WERI-Rb-1 (cell line): ENCODE measurements at regions not wholly inside any gene's neighbourhood (a gene's known extent, or its start where the extent isn't known, plus 50 kb on each side); places are given as distances from the start of the nearest gene placed in this dataset.
"Not testable (repeated sequence)": the region's sequence is repeated elsewhere in the genome, so short reads cannot be mapped to it uniquely, and the experiment has no call there.

Experiments used
- DNase-seq: peaks from one replicate; pipeline ENCODE4 v3.0.0-alpha.2; 2020
- H3K27ac ChIP-seq: fragments of 250-450 bp; sonication (Bioruptor Pico); 2 replicates; pipeline ENCODE4 v1.5.1; 2020; ENCODE audit warnings: mild to moderate bottlenecking, moderate library complexity
- H3K27me3 ChIP-seq: fragments of 250-450 bp; sonication (Bioruptor Pico); 2 replicates; pipeline ENCODE4 v1.5.1; 2021; ENCODE audit warnings: mild to moderate bottlenecking, low read depth, moderate library complexity; ENCODE audit not compliant: insufficient read depth, severe bottlenecking
- H3K36me3 ChIP-seq: fragments of 250-450 bp; sonication (Bioruptor Pico); 2 replicates; pipeline ENCODE4 v1.5.1; 2020; ENCODE audit warnings: mild to moderate bottlenecking, moderate library complexity
- H3K4me3 ChIP-seq: 2 replicates; pipeline ENCODE4 v1.5.1; 2011; ENCODE audit warnings: low read depth, mild to moderate bottlenecking, control low read depth, low read length
- H3K9me3 ChIP-seq: fragments of 250-450 bp; sonication (Bioruptor Pico); 2 replicates; pipeline ENCODE4 v1.5.1; 2021; ENCODE audit warnings: mild to moderate bottlenecking, moderate library complexity; ENCODE audit not compliant: severe bottlenecking
- TF ChIP-seq, protein P1 (sequence below): IDR thresholded peaks from 2 replicates; pipeline ENCODE4 v1.5.1; 2011; ENCODE audit warnings: low read depth, mild to moderate bottlenecking, control low read depth, inconsistent platforms, low read length

DNA sequence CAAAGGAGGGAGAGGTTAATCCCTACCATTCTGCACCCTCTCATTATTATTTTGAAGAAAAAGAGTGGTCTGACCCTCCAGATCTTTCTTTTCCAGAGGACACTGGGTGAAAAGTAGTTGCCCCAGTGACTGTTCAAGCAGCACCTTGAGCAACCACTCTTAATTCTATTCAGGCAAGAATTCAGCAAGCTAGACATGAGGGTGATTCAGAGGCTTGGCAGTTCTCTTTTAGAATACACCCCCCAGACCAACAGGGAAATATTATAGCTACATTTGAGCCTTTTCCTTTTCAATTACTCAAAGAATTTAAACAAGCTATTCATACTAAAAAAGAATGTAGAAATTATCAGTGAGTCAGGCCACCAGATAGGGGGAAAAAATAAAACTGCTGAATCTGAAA, 178.3 kb downstream of the MRPS30 start:
- H3K36me3 ChIP-seq: no peaks in the 10 kb centered on the region
- H3K4me3 ChIP-seq: no peak overlapping the region
- no peak for DNase-seq
- H3K27ac ChIP-seq: no peak overlapping the region
- no peaks in the 10 kb centered on the region for H3K27me3 ChIP-seq
- peaks cover 6% of the 10 kb centered on the region for H3K9me3 ChIP-seq
- TF ChIP-seq, protein P1, sequence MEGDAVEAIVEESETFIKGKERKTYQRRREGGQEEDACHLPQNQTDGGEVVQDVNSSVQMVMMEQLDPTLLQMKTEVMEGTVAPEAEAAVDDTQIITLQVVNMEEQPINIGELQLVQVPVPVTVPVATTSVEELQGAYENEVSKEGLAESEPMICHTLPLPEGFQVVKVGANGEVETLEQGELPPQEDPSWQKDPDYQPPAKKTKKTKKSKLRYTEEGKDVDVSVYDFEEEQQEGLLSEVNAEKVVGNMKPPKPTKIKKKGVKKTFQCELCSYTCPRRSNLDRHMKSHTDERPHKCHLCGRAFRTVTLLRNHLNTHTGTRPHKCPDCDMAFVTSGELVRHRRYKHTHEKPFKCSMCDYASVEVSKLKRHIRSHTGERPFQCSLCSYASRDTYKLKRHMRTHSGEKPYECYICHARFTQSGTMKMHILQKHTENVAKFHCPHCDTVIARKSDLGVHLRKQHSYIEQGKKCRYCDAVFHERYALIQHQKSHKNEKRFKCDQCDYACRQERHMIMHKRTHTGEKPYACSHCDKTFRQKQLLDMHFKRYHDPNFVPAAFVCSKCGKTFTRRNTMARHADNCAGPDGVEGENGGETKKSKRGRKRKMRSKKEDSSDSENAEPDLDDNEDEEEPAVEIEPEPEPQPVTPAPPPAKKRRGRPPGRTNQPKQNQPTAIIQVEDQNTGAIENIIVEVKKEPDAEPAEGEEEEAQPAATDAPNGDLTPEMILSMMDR: no peak

DNA sequence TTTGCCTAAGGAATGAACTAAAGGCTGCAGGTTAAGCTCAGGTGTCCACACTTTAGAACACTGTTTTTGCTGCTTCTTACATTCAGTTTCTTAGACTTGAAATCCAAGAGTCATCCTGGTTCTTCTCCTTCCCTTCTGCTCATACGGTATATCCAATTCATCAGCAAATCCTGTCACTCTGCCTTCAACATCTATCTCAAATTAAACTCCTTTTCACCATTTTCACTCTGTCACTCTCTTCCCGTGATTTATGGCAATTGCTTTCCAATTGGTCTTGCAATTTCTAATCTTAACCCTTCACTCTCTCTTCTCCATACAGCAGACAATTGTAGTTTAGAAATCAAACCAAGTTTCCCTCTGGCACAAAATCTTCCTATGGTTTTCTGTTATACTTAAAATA, 182.9 kb downstream of the MRPS30 start:
- no peak overlapping the region for H3K27ac ChIP-seq

DNA sequence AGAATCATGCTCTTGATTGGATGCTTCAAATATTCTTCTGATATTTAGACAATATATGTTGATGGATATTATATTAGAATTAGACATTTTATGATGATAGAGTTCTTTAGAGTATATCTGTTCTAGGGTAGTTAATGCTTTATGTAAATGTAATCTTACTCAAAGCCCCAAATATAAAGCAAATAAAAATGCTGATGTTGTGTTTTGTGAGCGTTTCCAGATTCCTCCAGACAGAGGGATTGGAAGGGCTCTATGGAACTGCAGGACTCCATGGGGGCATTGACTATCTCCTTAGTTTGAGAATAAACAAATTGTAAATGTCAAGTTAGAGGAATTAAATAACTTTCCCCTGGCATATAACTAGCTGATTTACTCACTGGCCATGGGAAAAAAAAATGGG, 184.5 kb downstream of the MRPS30 start:
- Histone ChIP-seq H3K9me3 (peaks cover 3% of the 10 kb centered on the region), H3K36me3 (no peaks in the 10 kb centered on the region), H3K27me3 (no peaks in the 10 kb centered on the region), H3K4me3 (no peak overlapping the region), H3K27ac (no peak overlapping the region)
- no peak for DNase-seq
- TF ChIP-seq, protein P1: no peak

More for the DNA sequence above, 182.9 kb downstream of the MRPS30 start:
- Histone ChIP-seq H3K36me3 (no peaks in the 10 kb centered on the region), H3K4me3 (no peak overlapping the region), H3K9me3 (peaks cover 3% of the 10 kb centered on the region), H3K27me3 (no peaks in the 10 kb centered on the region)
- no peak for DNase-seq
- TF ChIP-seq, protein P1: no peak

DNA sequence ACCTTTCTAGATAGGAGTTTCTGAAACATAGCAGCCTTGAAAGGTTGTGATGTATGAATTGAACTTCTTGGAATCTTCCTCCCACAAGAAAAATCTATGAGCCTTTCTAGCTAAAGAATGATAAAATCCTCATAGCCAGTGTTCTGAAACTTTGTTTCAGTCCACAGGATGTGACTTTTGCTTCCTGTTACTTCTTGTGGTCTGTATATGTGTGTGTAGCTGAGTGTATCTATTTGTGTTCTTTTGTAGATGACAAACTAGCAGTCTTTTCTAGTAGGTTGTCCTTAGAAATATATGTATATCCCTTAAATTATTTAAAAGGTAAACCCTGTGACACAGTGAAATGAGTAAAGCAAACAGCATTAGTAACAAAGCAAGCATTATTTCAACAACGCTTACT, 188.8 kb downstream of the MRPS30 start:
- no peak for DNase-seq
- no peaks in the 10 kb centered on the region for H3K27me3 ChIP-seq
- TF ChIP-seq, protein P1: no peak
- H3K4me3 ChIP-seq: no peak overlapping the region
- H3K36me3 ChIP-seq: no peaks in the 10 kb centered on the region
- no peak overlapping the region for H3K27ac ChIP-seq
- H3K9me3 ChIP-seq: no peaks in the 10 kb centered on the region

DNA sequence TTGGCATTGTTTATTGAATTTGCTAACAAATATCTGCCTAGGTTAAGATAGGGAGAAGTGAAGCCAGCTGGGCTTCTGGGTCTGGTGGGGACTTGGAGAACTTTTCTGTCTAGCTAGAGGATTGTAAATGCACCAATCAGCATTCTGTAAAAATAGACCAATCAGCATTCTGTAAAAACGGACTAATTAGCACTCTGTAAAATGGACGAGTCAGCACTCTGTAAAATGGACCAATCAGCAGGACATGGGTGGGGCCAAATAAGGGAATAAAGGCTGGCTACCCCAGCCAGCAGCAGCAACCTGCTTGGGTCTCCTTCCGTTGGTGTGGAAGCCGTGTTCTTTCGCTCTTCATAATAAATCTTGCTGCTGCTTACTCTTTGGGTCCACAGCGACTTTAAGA, 198.4 kb downstream of the MRPS30 start:
- H3K27me3 ChIP-seq, H3K4me3 ChIP-seq, H3K27ac ChIP-seq, DNase-seq, H3K9me3 ChIP-seq, H3K36me3 ChIP-seq: not testable (repeated sequence)

DNA sequence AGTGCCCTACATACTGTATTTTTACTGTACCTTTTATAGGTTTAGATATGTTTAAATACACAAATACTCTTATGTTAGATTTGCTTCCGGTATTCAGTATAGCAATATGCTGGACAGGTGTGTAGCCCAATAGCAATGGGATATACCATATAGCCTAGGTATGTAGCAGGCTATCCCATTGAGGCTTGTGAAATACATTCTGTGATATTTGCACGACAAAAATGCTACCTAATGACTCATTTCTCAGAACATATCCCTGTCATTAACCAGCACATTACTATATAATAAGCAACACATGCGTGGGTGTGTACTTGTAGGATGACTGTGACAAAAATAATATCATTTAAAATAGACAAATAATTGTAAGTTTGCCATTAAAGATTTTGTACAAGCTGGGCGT, 208.8 kb downstream of the MRPS30 start:
- TF ChIP-seq, protein P1: no peak
- Histone ChIP-seq H3K4me3 (no peak overlapping the region), H3K9me3 (no peaks in the 10 kb centered on the region), H3K27ac (no peak overlapping the region), H3K36me3 (no peaks in the 10 kb centered on the region), H3K27me3 (no peaks in the 10 kb centered on the region)
- DNase-seq: no peak

DNA sequence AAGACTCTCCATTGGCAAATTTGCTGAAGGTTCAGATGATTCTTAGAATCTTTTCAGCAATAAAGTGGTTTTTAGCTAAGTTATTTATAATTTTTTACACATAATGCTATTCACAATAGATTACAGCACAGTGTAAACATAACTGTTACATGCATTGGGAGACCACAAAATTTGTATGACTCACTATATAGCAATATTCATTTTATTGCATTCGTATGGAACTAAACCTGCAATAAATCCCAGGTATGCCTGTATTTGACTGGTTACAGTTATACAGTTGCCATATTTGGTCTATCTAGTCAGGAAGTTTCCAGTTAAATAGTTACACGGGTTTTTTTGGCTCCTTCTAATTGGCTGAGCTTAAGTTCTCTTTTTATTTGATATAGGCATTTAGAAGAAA, 220.8 kb downstream of the MRPS30 start:
- Histone ChIP-seq H3K27me3 (no peaks in the 10 kb centered on the region), H3K27ac (no peak overlapping the region), H3K4me3 (no peak overlapping the region), H3K36me3 (no peaks in the 10 kb centered on the region), H3K9me3 (no peaks in the 10 kb centered on the region)
- no peak for DNase-seq
- TF ChIP-seq, protein P1: no peak
